K562 (cell line): ENCODE measurements at regions not wholly inside any gene's neighbourhood (a gene's known extent, or its start where the extent isn't known, plus 50 kb on each side); places are given as distances from the start of the nearest gene placed in this dataset.

ENCODE experiments used
- ATAC-seq: fragments of 200-7000 bp; cut with Tn5 transposase; 3 replicates; pipeline ENCODE4 v1.9.1; 2020; ENCODE audit warnings: moderate library complexity
- BruUV-seq: library from RNA; stranded (reverse); fragments of 400-500 nt; replicated peaks from 2 replicates; lab custom pipeline; 2021; lab: Mats Ljungman, UMichigan
- CTCF ChIA-PET: fragments of 300-600 bp; formaldehyde crosslinking; extraction: SDS; loops from one replicate; lab custom pipeline; 2021; ENCODE audit warnings: low intra/inter-chr PET ratio; lab: Yijun Ruan, JAX
- POLR2A ChIA-PET: fragments of 300-600, 350-650 bp; sonication (Branson Sonifier 250); formaldehyde crosslinking; extraction: SDS; loops from one replicate; lab custom pipeline; 2021; ENCODE audit warnings: antibody characterized with exemption, inconsistent platforms; lab: Yijun Ruan, JAX
- DNase-seq, 4 experiments: peaks; one replicate each; pipeline versions ENCODE4 v3.0.0 to v3.0.0-alpha.2; 2011 to 2018; ENCODE audit warnings: low spot score in 3 of 4, mixed read lengths in 3 of 4; ENCODE audit errors: extremely low read depth in 1 of 4
- FAIRE-seq: peaks from 2 replicates; lab custom pipeline; 2011; peaks lifted over from hg19 to GRCh38; lab: Jason Lieb, UNC
- H2AFZ ChIP-seq: 2 replicates; pipeline ENCODE4 v1.6.0; 2011; ENCODE audit warnings: low read depth, low read length, control low read depth, inconsistent platforms
- H3K27ac ChIP-seq: fragments of 200-600 bp; 3 replicates; pipeline ENCODE4 v1.8.0; 2011; ENCODE audit warnings: low read depth, mild to moderate bottlenecking, control low read depth, inconsistent platforms, low read length, moderate library complexity, mixed read lengths; ENCODE audit errors: extremely low read depth
- H3K27me3 ChIP-seq, 2 experiments: fragments of 300-600 bp in 1 of 2; 2 replicates in 1 of 2; 3 replicates in 1 of 2; pipeline versions ENCODE4 v1.6.0 to v1.8.0; 2011; ENCODE audit warnings: inconsistent platforms in 2 of 2, low read length in 2 of 2, mild to moderate bottlenecking in 1 of 2, mixed read lengths in 1 of 2, moderate library complexity in 1 of 2; ENCODE audit not compliant: control insufficient read depth in 2 of 2, insufficient read depth in 2 of 2
- H3K36me3 ChIP-seq: fragments of 300-600 bp; 3 replicates; pipeline ENCODE4 v1.8.0; 2011; ENCODE audit warnings: mild to moderate bottlenecking, low read length, inconsistent platforms; ENCODE audit not compliant: control insufficient read depth, insufficient read depth
- H3K4me1 ChIP-seq, 2 experiments: fragments of 200-600 bp in 1 of 2; replicated peaks in 1 of 2; 2 replicates in 1 of 2; 3 replicates in 1 of 2; pipeline versions ENCODE4 v1.5.1 to v1.8.0; 2011; ENCODE audit warnings: inconsistent platforms in 2 of 2, low read length in 2 of 2, mild to moderate bottlenecking in 1 of 2, mixed read lengths in 1 of 2, moderate library complexity in 1 of 2; ENCODE audit not compliant: control insufficient read depth in 2 of 2, insufficient read depth in 2 of 2
- H3K4me2 ChIP-seq: 2 replicates; pipeline ENCODE4 v1.6.1; 2011; ENCODE audit warnings: low read length, control low read depth, inconsistent platforms, mixed read lengths; ENCODE audit not compliant: insufficient read depth
- H3K4me3 ChIP-seq: fragments of 200-600 bp; sonication (generic), shearing (Covaris generic); 2 replicates; pipeline ENCODE4 v1.5.1; 2016; ENCODE audit warnings: control low read depth, inconsistent platforms
- H3K79me2 ChIP-seq: fragments of 200-600 bp; 3 replicates; pipeline ENCODE4 v1.8.0; 2011; ENCODE audit warnings: low read length, inconsistent platforms; ENCODE audit not compliant: control insufficient read depth, insufficient read depth
- H3K9ac ChIP-seq, 2 experiments: 2 replicates each; pipeline versions ENCODE4 v1.6.0 to v1.6.1; 2011; ENCODE audit warnings: low read depth in 2 of 2, low read length in 2 of 2, control low read depth in 1 of 2, inconsistent platforms in 1 of 2, mild to moderate bottlenecking in 1 of 2, mixed read lengths in 1 of 2; ENCODE audit not compliant: insufficient read depth in 1 of 2
- H3K9me1 ChIP-seq: one replicate; pipeline ENCODE4 v1.6.0; 2011; ENCODE audit warnings: inconsistent platforms, mild to moderate bottlenecking, low read length, moderate library complexity; ENCODE audit not compliant: control insufficient read depth, insufficient read depth
- H3K9me3 ChIP-seq: replicated peaks from 2 replicates; pipeline ENCODE4 v1.5.1; 2011; ENCODE audit warnings: low read depth, low read length, inconsistent platforms; ENCODE audit not compliant: control insufficient read depth, insufficient read depth
- H4K20me1 ChIP-seq: replicated peaks from 2 replicates; pipeline ENCODE4 v1.6.1; 2011; ENCODE audit warnings: low read length, inconsistent platforms, mixed read lengths; ENCODE audit not compliant: control insufficient read depth, insufficient read depth
- ARNT ChIP-seq, 2 experiments: fragments of 450-650 bp; IDR thresholded peaks; 2 replicates each; pipeline ENCODE4 v1.6.1; 2016; ENCODE audit warnings: mild to moderate bottlenecking in 1 of 2
- CLOCK ChIP-seq: fragments of 250-450 bp; sonication (Bioruptor Pico); IDR thresholded peaks from 2 replicates; pipeline ENCODE4 v1.4.0; 2020; ENCODE audit warnings: mild to moderate bottlenecking, moderate library complexity, borderline replicate concordance
- DPF2 ChIP-seq: fragments of 450-650 bp; IDR thresholded peaks from 2 replicates; pipeline ENCODE4 v1.6.1; 2016
- LARP7 ChIP-seq: fragments of 450-650 bp; IDR thresholded peaks from 2 replicates; pipeline ENCODE4 v1.6.1; 2016
- MAZ ChIP-seq, 2 experiments: fragments of 450-650 bp in 1 of 2; sonication (generic) in 1 of 2; formaldehyde crosslinking; IDR thresholded peaks in 1 of 2; conservative IDR thresholded peaks in 1 of 2; 2 replicates each; pipeline versions ENCODE4 v1.4.0 to v1.5.0; 2020; ENCODE audit warnings: mild to moderate bottlenecking in 1 of 2, missing genetic modification reagents in 1 of 2
- MBD1 ChIP-seq: fragments of 250-450 bp; sonication (Bioruptor Pico); IDR thresholded peaks from 2 replicates; pipeline ENCODE4 v1.8.0; 2022; ENCODE audit warnings: inconsistent platforms
- NCOA2 ChIP-seq, 2 experiments: fragments of 450-650 bp; IDR thresholded peaks; 2 replicates each; pipeline ENCODE4 v1.6.1; 2018; ENCODE audit warnings: mild to moderate bottlenecking in 2 of 2, moderate library complexity in 1 of 2; ENCODE audit not compliant: partially characterized antibody in 2 of 2
- NR0B1 ChIP-seq: fragments of 450-650 bp; IDR thresholded peaks from one replicate; pipeline ENCODE4 v1.6.1; 2018; ENCODE audit warnings: mild to moderate bottlenecking, moderate library complexity; ENCODE audit not compliant: partially characterized antibody
- NR4A1 ChIP-seq, 2 experiments: fragments of 250-450 bp in 1 of 2; fragments of 450-650 bp in 1 of 2; sonication (Bioruptor Pico) in 1 of 2; IDR thresholded peaks; 2 replicates each; pipeline versions ENCODE4 v1.4.0 to v1.6.1; 2016 to 2020; ENCODE audit warnings: mild to moderate bottlenecking in 2 of 2, missing compliant biosample characterization in 1 of 2, missing genetic modification characterization in 1 of 2, moderate library complexity in 1 of 2
- SAFB ChIP-seq: fragments of 200-400 bp; formaldehyde crosslinking; IDR thresholded peaks from 2 replicates; pipeline ENCODE4 v1.6.1; 2017; ENCODE audit warnings: low read depth, low read length, borderline replicate concordance
- SMARCA4 ChIP-seq: fragments of 450-650 bp; IDR thresholded peaks from 2 replicates; pipeline ENCODE4 v1.6.1; 2016
- SMARCE1 ChIP-seq: fragments of 450-650 bp; IDR thresholded peaks from 2 replicates; pipeline ENCODE4 v1.7.1; 2016; ENCODE audit warnings: mild to moderate bottlenecking
- YY1 ChIP-seq, 3 experiments: IDR thresholded peaks; 2 replicates each; pipeline ENCODE4 v1.6.1; 2011; ENCODE audit warnings: low read length in 2 of 3, mild to moderate bottlenecking in 2 of 3, moderate library complexity in 2 of 3, borderline replicate concordance in 1 of 3, control low read depth in 1 of 3, low read depth in 1 of 3; ENCODE audit not compliant: insufficient read depth in 3 of 3, insufficient replicate concordance in 2 of 3, control insufficient read depth in 1 of 3, insufficient read length in 1 of 3; ENCODE audit errors: extremely low read depth in 1 of 3
- ZNF232 ChIP-seq: sonication (generic); formaldehyde crosslinking; IDR thresholded peaks from 2 replicates; pipeline ENCODE4 v1.8.0; 2022; ENCODE audit warnings: mild to moderate bottlenecking, missing genetic modification reagents
- WGBS: fragments of 100-300 bp; shearing (Covaris generic); methylation state at CpG from one replicate; pipeline ENCODE4 v1.1.6; 2016; ENCODE audit warnings: low coverage, mixed read lengths; ENCODE audit not compliant: insufficient coverage; ENCODE audit errors: missing lambda C conversion rate; 5-methylcytosine and 5-hydroxymethylcytosine counted together
- in situ Hi-C: fragments of 300-500 bp; cut with MboI; formaldehyde crosslinking; loops from 4 replicates; pipeline ENCODE4 v1.15.0; 2018; ENCODE audit warnings: inconsistent platforms, mixed read lengths
- intact Hi-C: fragments of 100-400 bp; cut with micrococcal nuclease; formaldehyde crosslinking; loops from 2 replicates; pipeline ENCODE4 v1.14.2; 2022

- Histone ChIP-seq H3K9me1 (no peaks in the 10 kb centered on the region), H2AFZ (no peak overlapping the region), H3K27ac (no peak overlapping the region), H3K36me3 (no peaks in the 10 kb centered on the region)
- intact Hi-C loops: no loop called here
- CTCF ChIA-PET: no interaction called here
- DNase-seq: no peak
- TF ChIP-seq LARP7 (no peak), NR0B1 (no peak), NR4A1 (CRISPR knock-in tag; IDR thresholded peaks at IDR 0.05) (no peak), NR4A1 (tag; IDR thresholded peaks at IDR 0.05) (no peak), MBD1 (CRISPR knock-in tag) (no peak), ARNT (IDR thresholded peaks at IDR 0.05) (no peak), SMARCE1 (no peak), NCOA2 (IDR thresholded peaks at IDR 0.05; ENCODE audit: partially characterized antibody in 2 of 2) (no peak), YY1 (IDR thresholded peaks at IDR 0.05; ENCODE audit: borderline replicate concordance in 1 of 3, control insufficient read depth in 1 of 3, extremely low read depth in 1 of 3, insufficient read depth in 3 of 3, insufficient read length in 1 of 3, insufficient replicate concordance in 2 of 3, low read depth in 1 of 3, low read length in 2 of 3) (no peak), SMARCA4 (no peak), DPF2 (no peak), SAFB (no peak), MAZ (CRISPR knock-in tag; conservative IDR thresholded peaks at IDR 0.05 in 1 of 2, IDR thresholded peaks at IDR 0.05 in 1 of 2) (no peak), CLOCK (CRISPR knock-in tag) (no peak), ZNF232 (CRISPR knock-in tag) (no peak)
- TF ChIP-seq, all 486 proteins: peak for 0
- Histone ChIP-seq H3K9me3 (no peaks in the 10 kb centered on the region), H4K20me1 (no peaks in the 10 kb centered on the region), H3K27me3 (peaks cover 20 to 40% of the 10 kb centered on the region in 2 experiments), H3K4me3 (no peak overlapping the region), H3K9ac (no peak overlapping the region), H3K4me1 (no peaks in the 10 kb centered on the region), H3K79me2 (no peaks in the 10 kb centered on the region), H3K4me2 (no peak overlapping the region)
- no TSS peak for BruUV-seq
- FAIRE-seq: no peak
- 13% methylated on average over 8 of the region's 8 CpGs for WGBS
- ATAC-seq: no peak
- POLR2A ChIA-PET: no interaction called here
- in situ Hi-C loops: no loop called here
These were observed 219.6 kb upstream of the IRX3 start for GRCh38 chr16:54506214-54506580.
